Mesendoderm (in vitro differentiated cells): ENCODE measurements at regions not wholly inside any gene's neighbourhood (a gene's known extent, or its start where the extent isn't known, plus 50 kb on each side); places are given as distances from the start of the nearest gene placed in this dataset.

Experiments used
- DNase-seq: peaks from one replicate; pipeline ENCODE4 v3.0.0; 2013
- H2AK5ac ChIP-seq: 2 replicates; pipeline ENCODE4 v1.6.1; 2013; ENCODE audit warnings: low read length, inconsistent platforms
- H2BK120ac ChIP-seq: 2 replicates; pipeline ENCODE4 v1.6.1; 2013; ENCODE audit warnings: low read depth, mild to moderate bottlenecking, low read length, moderate library complexity, mixed read lengths
- H2BK15ac ChIP-seq: replicated peaks from 2 replicates; pipeline ENCODE4 v1.6.1; 2013; ENCODE audit warnings: low read depth, mild to moderate bottlenecking, moderate library complexity
- H2BK5ac ChIP-seq: 2 replicates; pipeline ENCODE4 v1.6.1; 2013; ENCODE audit warnings: low read length, inconsistent platforms
- H3K18ac ChIP-seq: 2 replicates; pipeline ENCODE4 v1.6.1; 2013; ENCODE audit warnings: mild to moderate bottlenecking, low read length, mixed read lengths
- H3K23ac ChIP-seq: one replicate; pipeline ENCODE4 v1.6.1; 2013; ENCODE audit warnings: low read length
- H3K27ac ChIP-seq: 2 replicates; pipeline ENCODE4 v1.5.1; 2013; ENCODE audit warnings: low read depth, mild to moderate bottlenecking, inconsistent platforms, low read length, moderate library complexity
- H3K27me3 ChIP-seq: 2 replicates; pipeline ENCODE4 v1.6.1; 2013; ENCODE audit warnings: low read length, control low read depth, mild to moderate bottlenecking, inconsistent platforms; ENCODE audit not compliant: insufficient read depth, poor library complexity
- H3K36me3 ChIP-seq: 2 replicates; pipeline ENCODE4 v1.6.1; 2013; ENCODE audit warnings: low read length, inconsistent platforms; ENCODE audit not compliant: control insufficient read depth, insufficient read depth
- H3K4ac ChIP-seq: one replicate; pipeline ENCODE4 v1.6.1; 2013; ENCODE audit warnings: low read depth, mild to moderate bottlenecking, low read length, moderate library complexity
- H3K4me1 ChIP-seq: 2 replicates; pipeline ENCODE4 v1.6.1; 2013; ENCODE audit warnings: low read depth, low read length, inconsistent platforms; ENCODE audit not compliant: control insufficient read depth
- H3K4me2 ChIP-seq: 2 replicates; pipeline ENCODE4 v1.6.1; 2013; ENCODE audit warnings: low read length
- H3K4me3 ChIP-seq: 2 replicates; pipeline ENCODE4 v1.5.1; 2013; ENCODE audit warnings: mild to moderate bottlenecking, low read length
- H3K56ac ChIP-seq: one replicate; pipeline ENCODE4 v1.6.1; 2013; ENCODE audit warnings: low read length
- H3K79me1 ChIP-seq: 2 replicates; pipeline ENCODE4 v1.6.1; 2013; ENCODE audit warnings: low read length, inconsistent platforms
- H3K79me2 ChIP-seq: 2 replicates; pipeline ENCODE4 v1.6.1; 2013; ENCODE audit warnings: mild to moderate bottlenecking, low read length; ENCODE audit not compliant: control insufficient read depth, insufficient read depth
- H3K9ac ChIP-seq: 2 replicates; pipeline ENCODE4 v1.6.1; 2013; ENCODE audit warnings: low read length, inconsistent platforms
- H4K5ac ChIP-seq: one replicate; pipeline ENCODE4 v1.6.1; 2013; ENCODE audit warnings: low read length
- H4K8ac ChIP-seq: one replicate; pipeline ENCODE4 v1.6.1; 2013; ENCODE audit warnings: low read depth, mild to moderate bottlenecking, control low read depth, low read length, moderate library complexity
- WGBS: extraction: QIAGEN DNeasy Blood & Tissue Kit; methylation state at CpG from one replicate; pipeline ENCODE4 v1.1.7; 2013; ENCODE audit warnings: low lambda C conversion rate, missing lambda C conversion rate; ENCODE audit not compliant: insufficient coverage; ENCODE audit errors: extremely low coverage; 5-methylcytosine and 5-hydroxymethylcytosine counted together

DNA sequence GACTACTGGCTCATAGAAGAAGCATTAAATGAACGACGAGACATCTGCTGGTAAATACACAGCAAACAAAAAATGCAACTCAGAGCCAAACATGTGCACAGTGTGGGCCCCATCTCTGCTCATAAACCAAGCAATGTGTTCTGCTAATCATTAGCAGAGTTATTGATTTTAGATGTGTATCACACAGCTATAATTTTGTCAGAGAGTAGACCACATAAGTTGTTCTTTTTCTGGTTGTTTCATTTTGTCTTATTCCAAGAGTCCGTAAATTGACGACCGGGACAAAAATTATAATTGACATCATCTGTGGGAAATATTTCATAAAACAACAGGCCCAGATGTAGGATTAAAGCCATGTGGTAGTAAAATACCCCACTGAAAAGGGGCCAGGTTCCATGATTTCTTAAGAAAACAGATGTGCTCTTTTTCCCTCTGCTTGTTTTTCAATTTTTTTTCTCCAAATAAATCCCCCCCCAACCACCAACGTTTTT lies 423.6 kb downstream of the HAO1 start:
- Histone ChIP-seq H3K4me3 (no peak overlapping the region), H3K23ac (no peak overlapping the region), H3K18ac (no peak overlapping the region), H3K9ac (no peak overlapping the region), H3K4ac (no peak overlapping the region), H3K4me1 (no peaks in the 10 kb centered on the region), H4K8ac (no peak overlapping the region), H3K56ac (no peak overlapping the region), H2BK120ac (no peak overlapping the region), H4K5ac (no peak overlapping the region), H2AK5ac (no peak overlapping the region), H3K27ac (no peak overlapping the region), H3K27me3 (no peaks in the 10 kb centered on the region), H2BK15ac (no peak overlapping the region), H3K79me1 (no peaks in the 10 kb centered on the region), H3K4me2 (no peak overlapping the region), H2BK5ac (no peak overlapping the region), H3K79me2 (no peaks in the 10 kb centered on the region), H3K36me3 (no peaks in the 10 kb centered on the region)
- no peak for DNase-seq
- 100% methylated on average over 1 of the region's 6 CpGs for WGBS

DNA sequence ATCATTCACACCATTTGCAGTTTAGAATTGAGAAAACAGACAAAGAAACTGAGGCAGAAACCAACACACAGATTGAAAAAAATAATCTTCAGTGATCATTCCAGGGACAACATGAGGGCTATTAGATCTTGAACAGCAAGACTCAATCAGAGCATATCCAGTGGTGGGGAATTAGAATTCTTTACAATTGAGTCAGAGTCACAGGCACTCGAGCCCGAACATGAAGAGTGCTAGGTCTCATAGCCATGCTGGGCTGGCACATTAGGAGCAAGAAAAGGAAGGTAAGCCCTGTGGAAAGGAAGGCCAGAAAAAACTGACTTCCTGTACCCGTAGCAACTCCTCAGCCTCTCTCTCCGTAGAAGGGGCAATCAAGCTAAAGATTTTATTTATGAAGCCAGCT lies 419.9 kb downstream of the HAO1 start:
- no peak overlapping the region for H4K8ac ChIP-seq

DNA sequence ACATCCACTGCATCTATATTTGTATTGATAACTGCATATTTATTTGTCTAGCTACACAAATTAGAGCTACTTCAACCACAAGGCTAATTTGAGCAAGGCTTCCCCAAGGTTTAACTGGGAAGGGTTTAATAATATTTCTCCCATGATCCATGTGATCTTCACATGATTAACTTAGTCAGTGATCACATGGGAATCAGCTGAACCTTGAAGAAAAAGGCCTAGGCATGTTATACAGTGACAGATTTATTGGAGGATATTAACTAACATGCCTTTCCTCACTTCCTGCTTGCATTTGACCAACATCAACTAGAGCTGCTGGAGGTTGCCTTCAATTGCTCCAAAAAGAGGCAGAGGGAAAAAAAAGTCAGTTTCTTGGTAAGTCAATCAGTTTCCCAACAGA lies 417.0 kb downstream of the HAO1 start:
- no peak overlapping the region for H3K56ac ChIP-seq
- no peak overlapping the region for H2BK5ac ChIP-seq
- no peaks in the 10 kb centered on the region for H3K79me2 ChIP-seq
- H4K8ac ChIP-seq, result no peak overlapping the region
- H3K23ac ChIP-seq, result no peak overlapping the region
- H3K36me3 ChIP-seq, result no peaks in the 10 kb centered on the region
- H2BK120ac ChIP-seq, result no peak overlapping the region
- H3K18ac ChIP-seq, result no peak overlapping the region
- H3K4me2 ChIP-seq, result no peak overlapping the region
- no peak overlapping the region for H3K27ac ChIP-seq
- no peak overlapping the region for H3K4me3 ChIP-seq
- H2AK5ac ChIP-seq, result no peak overlapping the region
- H2BK15ac ChIP-seq, result no peak overlapping the region
- no peak overlapping the region for H4K5ac ChIP-seq
- no peaks in the 10 kb centered on the region for H3K27me3 ChIP-seq
- no peak for DNase-seq
- no peaks in the 10 kb centered on the region for H3K79me1 ChIP-seq
- no peak overlapping the region for H3K4ac ChIP-seq
- no peak overlapping the region for H3K9ac ChIP-seq
- no peaks in the 10 kb centered on the region for H3K4me1 ChIP-seq

More for the DNA sequence above, 419.9 kb downstream of the HAO1 start:
- WGBS, result no CpG with 5 or more reads among the region's 4 CpGs
- Histone ChIP-seq H2BK120ac (no peak overlapping the region), H2AK5ac (no peak overlapping the region), H3K36me3 (no peaks in the 10 kb centered on the region), H3K56ac (no peak overlapping the region), H3K4me3 (no peak overlapping the region), H2BK5ac (no peak overlapping the region), H3K79me1 (no peaks in the 10 kb centered on the region), H4K5ac (no peak overlapping the region), H3K27me3 (no peaks in the 10 kb centered on the region), H3K18ac (no peak overlapping the region), H3K4me1 (no peaks in the 10 kb centered on the region), H3K4me2 (no peak overlapping the region), H3K4ac (no peak overlapping the region), H3K23ac (no peak overlapping the region), H2BK15ac (no peak overlapping the region), H3K9ac (no peak overlapping the region), H3K79me2 (no peaks in the 10 kb centered on the region), H3K27ac (no peak overlapping the region)
- no peak for DNase-seq

DNA sequence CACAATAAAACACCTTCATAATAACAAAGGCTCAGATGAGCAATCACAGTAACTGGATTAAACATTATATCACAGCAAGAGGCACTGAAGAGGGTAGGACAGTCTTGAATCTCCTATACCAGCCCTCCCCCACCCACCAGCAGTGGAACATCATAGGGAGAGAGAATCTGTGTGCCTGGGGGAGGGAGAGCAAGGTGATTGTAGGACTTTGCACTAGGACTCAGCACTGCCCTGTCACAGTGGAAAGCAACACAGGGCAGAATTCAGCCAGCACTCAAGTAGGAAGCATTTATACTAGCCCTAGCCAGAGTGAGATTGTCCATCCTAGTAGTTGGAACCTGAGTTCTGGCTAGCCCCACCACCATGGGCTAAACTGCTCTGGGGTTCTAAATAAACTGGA lies 400.2 kb downstream of the HAO1 start:
- Histone ChIP-seq H3K79me1 (no peaks in the 10 kb centered on the region), H3K27me3 (no peaks in the 10 kb centered on the region), H2AK5ac (no peak overlapping the region), H3K4me1 (no peaks in the 10 kb centered on the region), H2BK5ac (no peak overlapping the region), H4K5ac (no peak overlapping the region), H3K4me2 (no peak overlapping the region), H2BK120ac (no peak overlapping the region), H3K27ac (no peak overlapping the region), H2BK15ac (no peak overlapping the region), H3K9ac (no peak overlapping the region), H3K36me3 (no peaks in the 10 kb centered on the region), H4K8ac (no peak overlapping the region), H3K4me3 (no peak overlapping the region), H3K56ac (no peak overlapping the region), H3K79me2 (no peaks in the 10 kb centered on the region), H3K18ac (no peak overlapping the region), H3K23ac (no peak overlapping the region), H3K4ac (no peak overlapping the region)
- DNase-seq, result no peak

DNA sequence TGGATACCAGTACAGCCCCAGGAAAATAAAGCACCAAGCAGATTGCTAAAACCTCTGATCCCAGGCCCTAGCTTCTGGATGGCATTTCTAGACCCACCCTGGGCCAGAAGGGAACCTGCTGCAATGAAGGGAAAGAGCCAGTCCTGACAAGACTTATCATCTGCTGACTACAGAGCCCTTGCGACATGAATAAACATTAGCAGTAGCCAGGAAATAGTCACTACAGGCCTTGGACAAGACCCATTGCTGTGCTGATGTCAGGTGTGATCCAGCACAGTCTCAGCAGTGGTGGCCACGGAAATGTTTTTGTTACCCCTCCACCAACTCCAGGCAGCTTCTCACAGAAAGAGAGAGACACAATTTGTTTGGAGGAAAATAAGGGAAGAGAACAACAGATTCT lies 399.3 kb downstream of the HAO1 start:
- Histone ChIP-seq H4K8ac (no peak overlapping the region), H2BK15ac (no peak overlapping the region), H3K9ac (no peak overlapping the region), H3K18ac (no peak overlapping the region), H3K56ac (no peak overlapping the region), H3K36me3 (no peaks in the 10 kb centered on the region), H3K27me3 (no peaks in the 10 kb centered on the region), H4K5ac (no peak overlapping the region), H2BK5ac (no peak overlapping the region), H3K4me2 (no peak overlapping the region), H2BK120ac (no peak overlapping the region), H2AK5ac (no peak overlapping the region), H3K79me1 (no peaks in the 10 kb centered on the region), H3K27ac (no peak overlapping the region), H3K23ac (no peak overlapping the region), H3K79me2 (no peaks in the 10 kb centered on the region), H3K4me1 (no peaks in the 10 kb centered on the region), H3K4ac (no peak overlapping the region), H3K4me3 (no peak overlapping the region)
- WGBS, result no CpG with 5 or more reads among the region's 2 CpGs
- DNase-seq, result no peak

DNA sequence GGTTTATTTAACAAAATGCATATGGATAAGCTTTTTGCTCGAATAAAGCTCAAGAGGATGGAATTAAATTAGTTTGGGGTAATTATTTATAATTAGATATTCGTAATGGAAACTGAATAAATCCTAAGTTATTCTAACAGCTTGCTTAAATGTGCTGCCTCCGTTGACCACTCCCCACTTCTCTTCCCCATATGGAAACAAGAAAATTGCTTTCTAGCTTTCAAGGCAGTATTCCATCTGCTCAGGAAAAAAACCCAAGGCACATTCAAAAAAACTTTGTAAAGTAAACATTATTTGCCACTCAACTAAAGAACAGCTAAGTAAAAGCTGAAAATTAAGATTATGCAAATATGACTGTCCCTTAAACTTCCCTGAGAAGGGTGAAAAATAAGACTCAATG lies 369.2 kb downstream of the HAO1 start:
- H2BK5ac ChIP-seq, result no peak overlapping the region
- H3K79me1 ChIP-seq, result no peaks in the 10 kb centered on the region
- H3K4me3 ChIP-seq, result no peak overlapping the region
- H2BK120ac ChIP-seq, result no peak overlapping the region
- no peak for DNase-seq
- H3K36me3 ChIP-seq, result no peaks in the 10 kb centered on the region
- no peak overlapping the region for H3K27ac ChIP-seq
- H3K56ac ChIP-seq, result no peak overlapping the region
- WGBS, result 100% methylated on average over 2 of the region's 3 CpGs
- H3K18ac ChIP-seq, result no peak overlapping the region
- no peak overlapping the region for H3K4me2 ChIP-seq
- H2AK5ac ChIP-seq, result no peak overlapping the region
- no peak overlapping the region for H2BK15ac ChIP-seq
- no peak overlapping the region for H3K4ac ChIP-seq
- no peaks in the 10 kb centered on the region for H3K27me3 ChIP-seq
- H4K8ac ChIP-seq, result no peak overlapping the region
- no peaks in the 10 kb centered on the region for H3K4me1 ChIP-seq
- H3K23ac ChIP-seq, result no peak overlapping the region
- H3K79me2 ChIP-seq, result no peaks in the 10 kb centered on the region
- no peak overlapping the region for H4K5ac ChIP-seq
- H3K9ac ChIP-seq, result no peak overlapping the region
